Chondrocyte (in vitro differentiated cells): ENCODE measurements at regions not wholly inside any gene's neighbourhood (a gene's known extent, or its start where the extent isn't known, plus 50 kb on each side); places are given as distances from the start of the nearest gene placed in this dataset.

Experiments used
- DNase-seq: peaks from one replicate; pipeline ENCODE4 v3.0.0; 2021; ENCODE audit warnings: mixed read lengths, low spot score
- H3K27ac Mint-ChIP-seq: one replicate; pipeline ENCODE4 v1.8.0; 2021; ENCODE audit warnings: mild to moderate bottlenecking, moderate library complexity, mixed read lengths; ENCODE audit not compliant: unreplicated experiment
- H3K27me3 Mint-ChIP-seq: 2 replicates; pipeline ENCODE4 v1.8.0; 2021; ENCODE audit warnings: low read depth, mixed read lengths
- H3K36me3 Mint-ChIP-seq: 2 replicates; pipeline ENCODE4 v1.8.0; 2021; ENCODE audit warnings: low read depth, mixed read lengths
- H3K4me1 Mint-ChIP-seq: 2 replicates; pipeline ENCODE4 v1.8.0; 2021; ENCODE audit warnings: low read depth, mild to moderate bottlenecking, mixed read lengths
- H3K4me3 Mint-ChIP-seq: one replicate; pipeline ENCODE4 v1.8.0; 2021; ENCODE audit warnings: mild to moderate bottlenecking, moderate library complexity, mixed read lengths; ENCODE audit not compliant: unreplicated experiment
- H3K9me3 Mint-ChIP-seq: 2 replicates; pipeline ENCODE4 v1.8.0; 2021; ENCODE audit warnings: low read depth, mixed read lengths
- TF ChIP-seq, protein P1 (sequence below): fragments of 200-600 bp; sonication (generic); IDR thresholded peaks from 2 replicates; pipeline ENCODE4 v1.5.0; 2021; ENCODE audit warnings: antibody characterized with exemption, mild to moderate bottlenecking, moderate library complexity

DNA sequence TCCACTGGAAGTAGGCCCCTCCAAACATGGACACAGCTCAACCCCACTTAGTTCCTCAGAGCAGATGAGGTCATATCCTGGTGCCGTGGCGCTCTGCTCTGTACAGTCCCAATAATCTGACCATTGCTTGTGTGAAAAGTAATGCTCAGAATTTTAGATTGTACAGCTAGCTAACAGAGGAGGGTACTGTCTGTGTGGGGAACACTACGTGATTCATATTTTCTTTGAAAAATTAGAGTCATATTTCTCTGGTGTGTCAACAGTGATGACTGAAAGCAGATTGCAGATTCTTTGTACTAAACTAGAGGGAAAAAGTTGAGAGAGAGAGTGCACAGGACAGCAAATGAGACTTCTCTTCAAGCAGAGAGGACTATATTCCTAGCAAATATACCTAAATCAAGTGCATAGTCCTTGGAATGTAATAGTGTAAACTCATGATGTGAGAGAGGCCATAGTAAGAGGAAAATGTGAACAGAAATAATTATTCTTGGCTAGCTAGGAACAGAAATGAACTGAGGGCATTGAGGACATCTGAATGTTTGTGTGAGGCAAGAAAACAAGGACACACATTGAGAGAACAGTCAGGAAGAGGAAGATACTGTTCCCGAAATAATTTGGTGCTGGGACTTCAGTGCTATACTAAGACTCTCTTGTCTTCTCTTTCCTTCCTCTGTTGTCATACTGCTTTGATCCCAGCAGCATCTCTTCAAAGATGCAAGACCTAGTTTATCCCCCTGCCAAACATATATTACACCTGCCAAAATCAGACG, 157.0 kb upstream of the RND3 start:
- TF ChIP-seq, protein P1, sequence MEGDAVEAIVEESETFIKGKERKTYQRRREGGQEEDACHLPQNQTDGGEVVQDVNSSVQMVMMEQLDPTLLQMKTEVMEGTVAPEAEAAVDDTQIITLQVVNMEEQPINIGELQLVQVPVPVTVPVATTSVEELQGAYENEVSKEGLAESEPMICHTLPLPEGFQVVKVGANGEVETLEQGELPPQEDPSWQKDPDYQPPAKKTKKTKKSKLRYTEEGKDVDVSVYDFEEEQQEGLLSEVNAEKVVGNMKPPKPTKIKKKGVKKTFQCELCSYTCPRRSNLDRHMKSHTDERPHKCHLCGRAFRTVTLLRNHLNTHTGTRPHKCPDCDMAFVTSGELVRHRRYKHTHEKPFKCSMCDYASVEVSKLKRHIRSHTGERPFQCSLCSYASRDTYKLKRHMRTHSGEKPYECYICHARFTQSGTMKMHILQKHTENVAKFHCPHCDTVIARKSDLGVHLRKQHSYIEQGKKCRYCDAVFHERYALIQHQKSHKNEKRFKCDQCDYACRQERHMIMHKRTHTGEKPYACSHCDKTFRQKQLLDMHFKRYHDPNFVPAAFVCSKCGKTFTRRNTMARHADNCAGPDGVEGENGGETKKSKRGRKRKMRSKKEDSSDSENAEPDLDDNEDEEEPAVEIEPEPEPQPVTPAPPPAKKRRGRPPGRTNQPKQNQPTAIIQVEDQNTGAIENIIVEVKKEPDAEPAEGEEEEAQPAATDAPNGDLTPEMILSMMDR, result peak; percentile 56
- no peaks in the 10 kb centered on the region for H3K36me3 Mint-ChIP-seq
- H3K9me3 Mint-ChIP-seq, result no peaks in the 10 kb centered on the region
- no peak for DNase-seq
- peaks cover 39% of the 10 kb centered on the region for H3K4me1 Mint-ChIP-seq
- peak overlapping the region; percentile 84 for H3K27ac Mint-ChIP-seq
- peak overlapping the region; percentile 18 for H3K4me3 Mint-ChIP-seq
- H3K27me3 Mint-ChIP-seq, result no peaks in the 10 kb centered on the region

DNA sequence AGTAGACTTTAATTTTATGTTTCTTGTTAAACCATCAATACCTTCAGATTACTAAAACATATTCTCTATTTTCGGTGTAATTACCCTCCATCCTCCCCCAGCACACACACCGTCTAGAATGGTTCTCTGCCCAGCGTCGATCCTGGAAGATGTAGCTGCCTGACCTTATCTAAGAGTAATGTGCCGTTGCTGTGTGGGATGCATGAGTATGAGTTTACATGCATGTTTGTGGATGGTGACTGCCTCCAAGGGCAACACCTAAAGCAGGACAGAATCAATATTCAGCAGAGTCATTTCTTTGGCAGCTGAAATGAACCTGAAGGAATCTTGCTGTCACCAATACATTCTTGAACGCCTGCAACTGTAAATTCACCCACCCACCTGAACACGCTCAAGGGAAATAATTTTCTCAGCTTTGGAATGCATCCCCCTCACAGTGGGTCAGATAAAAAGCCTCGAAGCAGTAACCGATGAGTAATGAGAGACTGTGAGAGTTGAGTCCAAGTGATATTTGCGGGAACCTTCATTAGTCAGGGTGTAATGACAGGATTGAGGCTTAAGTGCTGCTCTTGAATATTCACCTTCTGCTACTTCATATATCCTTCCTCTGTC, 155.8 kb upstream of the RND3 start:
- TF ChIP-seq, protein P1, result no peak
- Mint-ChIP-seq H3K9me3 (no peaks in the 10 kb centered on the region), H3K4me3 (no peak overlapping the region), H3K36me3 (no peaks in the 10 kb centered on the region), H3K27ac (peak overlapping the region; percentile 84), H3K27me3 (no peaks in the 10 kb centered on the region), H3K4me1 (peaks cover 39% of the 10 kb centered on the region)
- DNase-seq, result no peak

DNA sequence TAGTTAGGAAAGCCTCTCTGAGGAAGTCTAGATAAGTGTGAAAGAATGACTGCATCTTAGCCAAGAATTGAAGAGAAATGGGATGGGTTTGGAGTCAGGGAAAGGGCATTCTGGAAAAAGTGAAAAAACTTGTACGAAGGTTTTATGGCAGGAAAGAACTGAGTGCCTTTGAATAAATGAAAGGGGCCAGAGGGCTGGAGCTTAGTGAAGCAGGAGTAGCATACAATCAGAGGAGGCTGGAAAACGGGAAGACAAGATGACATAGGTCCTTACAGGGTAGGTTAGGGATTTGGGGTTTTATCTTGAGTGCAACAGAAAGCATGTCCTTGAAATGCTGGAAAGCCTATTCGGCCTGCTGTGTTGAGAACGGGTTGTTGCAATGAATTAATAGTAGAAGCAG, 152.6 kb upstream of the RND3 start:
- Mint-ChIP-seq H3K27ac (no peak overlapping the region), H3K4me3 (no peak overlapping the region)
- TF ChIP-seq, protein P1, result no peak

DNA sequence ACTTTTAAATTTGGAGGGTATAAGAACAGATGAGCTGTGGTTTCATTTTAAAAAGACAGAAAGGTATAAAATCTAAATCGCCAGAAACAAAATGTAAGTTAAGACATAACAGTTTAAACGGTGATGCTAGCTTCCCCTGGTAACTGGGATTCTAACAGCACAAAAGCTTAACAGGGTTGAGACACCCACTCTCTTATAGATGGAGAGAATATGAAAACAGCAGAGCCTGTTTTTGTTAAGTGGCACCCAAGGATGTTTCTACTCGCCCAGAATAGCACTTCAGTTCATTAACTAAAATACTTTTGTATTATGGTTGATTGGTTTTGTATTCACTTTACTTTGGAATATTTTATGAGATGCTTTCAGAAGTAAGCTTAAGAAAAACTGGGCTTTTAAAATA, 151.9 kb upstream of the RND3 start:
- no peak for DNase-seq
- H3K27me3 Mint-ChIP-seq, result no peaks in the 10 kb centered on the region
- peaks cover 20% of the 10 kb centered on the region for H3K4me1 Mint-ChIP-seq
- H3K9me3 Mint-ChIP-seq, result no peaks in the 10 kb centered on the region
- no peak overlapping the region for H3K4me3 Mint-ChIP-seq
- H3K36me3 Mint-ChIP-seq, result no peaks in the 10 kb centered on the region
- TF ChIP-seq, protein P1, result no peak
- no peak overlapping the region for H3K27ac Mint-ChIP-seq

More for the DNA sequence above, 152.6 kb upstream of the RND3 start:
- no peaks in the 10 kb centered on the region for H3K9me3 Mint-ChIP-seq
- no peaks in the 10 kb centered on the region for H3K36me3 Mint-ChIP-seq
- no peaks in the 10 kb centered on the region for H3K27me3 Mint-ChIP-seq
- H3K4me1 Mint-ChIP-seq, result peaks cover 27% of the 10 kb centered on the region
- no peak for DNase-seq

DNA sequence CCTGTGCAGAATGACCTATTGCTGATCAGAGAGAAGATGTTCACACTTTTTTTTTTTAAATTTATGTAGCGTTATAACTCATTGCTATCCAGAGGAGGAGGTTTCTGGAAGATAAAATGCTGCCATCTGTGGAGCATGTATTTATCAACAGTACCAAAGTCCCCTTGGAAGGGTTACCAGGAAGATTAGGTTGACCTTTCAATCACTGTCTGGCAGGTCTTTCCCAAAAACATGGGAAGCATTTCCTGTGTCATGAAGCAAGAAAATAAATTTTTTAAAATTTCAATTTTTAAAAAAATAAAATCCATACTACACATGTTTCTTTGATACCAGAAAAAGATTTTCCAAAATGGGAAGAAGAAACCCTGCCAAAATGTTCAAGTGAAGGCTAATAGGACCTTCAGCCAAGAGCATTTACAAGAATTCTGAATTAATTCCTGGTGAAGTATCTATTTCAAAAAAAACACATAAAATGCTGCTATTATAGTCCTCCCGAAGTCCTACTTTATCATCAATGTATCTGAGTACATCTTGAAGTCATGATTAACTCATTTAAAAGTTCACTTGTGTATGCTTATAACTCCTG, 143.9 kb upstream of the RND3 start:
- H3K9me3 Mint-ChIP-seq, result peaks cover 5% of the 10 kb centered on the region
- H3K4me3 Mint-ChIP-seq, result no peak overlapping the region
- no peaks in the 10 kb centered on the region for H3K27me3 Mint-ChIP-seq
- H3K36me3 Mint-ChIP-seq, result no peaks in the 10 kb centered on the region
- no peak overlapping the region for H3K27ac Mint-ChIP-seq
- H3K4me1 Mint-ChIP-seq, result peaks cover 29% of the 10 kb centered on the region
- DNase-seq, result no peak
- TF ChIP-seq, protein P1, result no peak
